HG03378 (cell line): ENCODE measurements at regions not wholly inside any gene's neighbourhood (a gene's known extent, or its start where the extent isn't known, plus 50 kb on each side); places are given as distances from the start of the nearest gene placed in this dataset.

Source experiments
- ATAC-seq: cut with Tn5 transposase; IDR thresholded peaks from one replicate; pipeline ENCODE4 v1.9.1; 2021; ENCODE audit warnings: mild to moderate bottlenecking, moderate library complexity; ENCODE audit not compliant: unreplicated experiment

DNA sequence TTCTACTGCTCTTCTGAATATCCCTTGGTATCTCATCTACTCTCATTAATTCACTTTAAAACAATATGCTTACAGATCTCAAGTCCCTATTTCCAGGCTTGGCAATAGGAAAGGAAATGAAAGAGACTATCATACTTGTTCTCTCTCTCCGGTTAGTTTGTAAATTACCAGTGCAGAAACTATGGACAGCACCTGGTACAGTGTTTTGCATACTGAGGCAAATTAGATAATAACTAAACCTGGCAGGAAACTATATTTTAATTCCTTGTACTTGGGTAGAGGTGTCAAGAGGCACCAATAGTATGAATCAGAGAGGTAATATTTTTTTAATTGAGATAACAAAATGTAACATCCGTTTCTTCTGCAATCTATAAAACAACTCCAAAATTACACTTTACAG lies 97.7 kb upstream of the TMEM196 start:
- no peak for ATAC-seq

DNA sequence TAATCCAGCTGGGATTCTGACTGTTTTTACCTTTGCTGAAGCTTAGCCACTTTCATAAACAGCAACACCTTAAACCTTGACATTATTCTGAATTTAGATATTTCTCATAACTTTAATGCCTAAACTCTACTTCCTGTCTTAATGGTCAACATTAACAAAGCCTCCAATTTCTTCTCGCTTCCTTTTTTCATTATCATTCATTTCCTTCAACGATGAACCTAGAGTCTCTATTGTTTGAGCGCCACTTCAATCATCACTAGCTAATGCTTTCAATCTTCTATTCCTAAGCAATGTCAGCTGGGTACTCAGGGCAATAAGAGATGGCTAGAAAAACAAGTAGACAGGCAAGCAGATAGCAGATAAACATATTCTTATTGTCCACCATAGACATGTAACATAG lies 96.6 kb upstream of the TMEM196 start:
- ATAC-seq, result peak; percentile 57

DNA sequence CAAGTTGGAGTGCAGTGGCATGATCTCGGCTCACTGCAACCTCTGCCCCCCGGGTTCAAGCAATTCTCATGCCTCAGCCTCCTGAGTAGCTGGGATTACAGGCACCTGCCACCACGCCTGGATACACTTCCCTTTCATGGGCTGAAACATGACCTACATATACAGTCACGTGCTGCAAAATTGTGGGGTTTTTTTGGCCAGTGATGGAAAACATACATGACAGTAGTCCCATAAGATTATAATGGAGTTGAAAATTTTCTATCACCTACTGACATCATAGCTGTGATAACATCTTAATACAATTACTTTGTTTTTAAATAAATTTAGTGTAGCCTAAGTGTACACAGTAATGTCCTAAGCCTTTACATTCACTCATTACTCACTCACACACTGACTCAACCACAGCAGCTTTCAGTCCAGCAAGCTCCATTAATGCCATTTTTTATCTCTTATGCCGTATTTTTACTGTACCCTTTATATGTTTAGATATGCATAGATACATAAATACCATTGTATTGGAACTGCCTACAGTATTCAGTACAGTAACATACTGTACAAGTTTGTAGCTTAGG lies 79.9 kb upstream of the TMEM196 start:
- no peak for ATAC-seq

DNA sequence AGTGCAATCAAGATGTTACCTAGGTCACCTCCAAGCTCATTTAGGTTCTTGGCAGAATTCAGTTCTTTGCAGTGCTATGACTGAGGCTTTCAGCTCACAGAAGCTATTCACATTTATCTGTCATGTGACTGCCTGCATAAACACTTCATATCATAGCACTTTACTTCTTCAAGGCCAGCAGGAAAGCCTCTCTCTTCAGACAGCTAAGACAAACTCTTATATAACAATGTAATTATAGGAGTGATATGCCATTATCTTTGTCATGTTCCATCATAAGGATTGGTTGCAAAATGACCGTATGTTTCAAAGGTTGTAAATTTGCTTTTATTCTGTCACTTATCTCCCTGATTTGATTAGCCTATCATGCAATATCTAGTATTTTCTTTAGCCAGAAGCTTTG lies 78.8 kb upstream of the TMEM196 start:
- ATAC-seq, result no peak

DNA sequence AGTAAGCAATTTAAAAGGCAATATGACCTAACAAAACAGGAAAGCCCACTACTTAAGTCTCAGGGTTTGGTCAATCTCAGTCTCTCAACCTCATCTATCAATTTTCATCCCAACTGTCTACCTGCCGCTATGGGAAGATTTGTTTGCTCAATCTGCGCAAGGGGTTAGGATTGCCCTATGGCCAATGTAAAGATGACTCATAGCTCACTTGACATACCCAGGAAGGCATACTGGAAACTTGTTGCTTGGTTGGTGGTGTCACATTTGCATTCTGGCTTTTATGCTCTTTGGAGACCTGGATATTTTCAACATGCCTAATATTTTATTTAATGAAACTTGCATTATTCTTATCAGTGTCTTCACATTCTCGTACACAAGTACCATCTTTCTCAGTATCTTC lies 78.1 kb upstream of the TMEM196 start:
- ATAC-seq, result no peak

DNA sequence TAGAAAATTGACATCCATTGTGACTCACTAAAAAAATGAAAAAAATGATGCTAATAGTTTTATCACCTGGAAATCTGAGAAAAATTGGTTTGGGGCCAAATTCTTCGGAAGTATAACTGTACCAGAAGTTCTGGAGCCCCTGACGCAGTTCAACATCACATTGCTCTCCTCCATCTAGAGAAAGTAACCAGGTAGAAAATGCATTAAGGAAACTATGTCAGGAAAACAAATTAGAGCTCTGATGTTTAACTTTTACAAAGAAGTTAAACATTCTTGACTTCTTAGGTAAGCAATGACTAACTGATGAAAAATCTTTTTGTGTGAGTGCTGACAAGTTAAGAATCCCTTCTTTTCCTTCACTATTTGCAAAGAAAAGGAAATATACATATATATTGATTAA lies 61.1 kb upstream of the TMEM196 start:
- no peak for ATAC-seq

DNA sequence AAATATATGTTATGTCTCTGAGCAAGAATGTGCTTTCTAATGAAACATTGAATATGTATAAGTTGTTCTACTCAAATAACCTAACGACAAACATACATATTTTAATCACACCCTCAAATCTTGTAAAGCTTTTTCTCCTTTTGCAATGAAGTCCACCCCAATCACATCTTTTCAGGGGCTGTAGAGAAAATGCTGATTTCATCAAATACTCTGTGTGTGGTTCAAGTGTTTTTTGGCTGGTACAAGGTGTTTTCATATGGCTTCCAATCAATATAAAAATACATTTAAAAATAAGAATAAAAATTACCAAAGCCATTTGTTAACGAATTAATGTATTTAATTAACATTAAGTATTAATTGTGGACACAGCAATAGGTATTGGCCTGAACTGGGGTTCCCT lies 57.2 kb upstream of the TMEM196 start:
- no peak for ATAC-seq
